ENCODE measurements at regions not wholly inside any gene's neighbourhood (a gene's known extent, or its start where the extent isn't known, plus 50 kb on each side); places are given as distances from the start of the nearest gene placed in this dataset.

GRCh38 chr2:193837111-193837738 is 1642.5 kb upstream of the TMEFF2 start:
- no peak for TF ChIP-seq CTCF (IDR thresholded peaks at IDR 0.05 in 8 of 11, conservative IDR thresholded peaks at IDR 0.05 in 3 of 11)
- TF ChIP-seq POLR2A (IDR thresholded peaks at IDR 0.05) = no peak
- no peak for TF ChIP-seq POLR2AphosphoS5 (IDR thresholded peaks at IDR 0.05)

Data from spleen (tissue), 7 donors.